HG03025 (cell line): ENCODE measurements at regions not wholly inside any gene's neighbourhood (a gene's known extent, or its start where the extent isn't known, plus 50 kb on each side); places are given as distances from the start of the nearest gene placed in this dataset.

Source experiments
- ATAC-seq: cut with Tn5 transposase; IDR thresholded peaks from one replicate; pipeline ENCODE4 v1.9.1; 2021; ENCODE audit warnings: mild to moderate bottlenecking, moderate library complexity; ENCODE audit not compliant: unreplicated experiment, low FRiP score

GRCh38 chr1:34686531-34686930, 68.3 kb upstream of the GJB5 start:
- ATAC-seq = no peak

DNA sequence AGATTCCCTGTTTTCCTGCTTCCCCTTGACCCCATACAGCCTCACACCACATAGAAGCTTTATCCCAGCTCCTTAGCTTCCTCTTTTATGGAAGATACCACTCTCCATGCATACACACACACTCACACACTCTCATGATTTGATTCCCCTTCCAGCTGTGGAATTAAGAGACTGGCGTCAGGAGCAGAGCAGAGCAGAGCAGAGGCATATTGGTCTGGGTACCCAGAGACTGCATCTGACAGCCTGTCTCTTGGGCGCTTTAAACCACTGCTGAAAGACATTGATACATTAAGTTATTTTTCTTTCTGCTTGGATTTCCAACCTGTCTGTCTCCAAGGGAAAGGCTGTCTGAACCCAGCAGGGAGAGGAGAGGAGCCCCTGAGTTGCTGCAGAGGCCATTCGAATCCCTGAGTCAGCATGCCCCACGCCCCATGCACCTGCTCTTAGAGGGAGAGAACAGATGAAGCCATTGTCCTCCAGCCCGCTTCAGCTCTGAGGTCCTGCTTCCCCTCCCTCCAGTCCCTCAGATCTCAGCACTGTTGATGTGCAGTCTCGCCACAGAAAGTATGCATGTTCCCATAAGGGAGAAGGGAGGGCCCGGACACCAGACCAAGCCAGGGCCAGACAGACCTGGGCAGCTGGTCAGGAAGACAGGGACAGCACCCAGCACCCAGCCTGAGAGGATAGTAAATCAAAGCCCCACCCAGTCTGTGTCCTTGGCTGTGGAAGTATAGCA, 66.7 kb upstream of the GJB5 start:
- no peak for ATAC-seq

- no peak for ATAC-seq
These were observed 64.6 kb upstream of the GJB5 start for GRCh38 chr1:34690269-34690668.

DNA sequence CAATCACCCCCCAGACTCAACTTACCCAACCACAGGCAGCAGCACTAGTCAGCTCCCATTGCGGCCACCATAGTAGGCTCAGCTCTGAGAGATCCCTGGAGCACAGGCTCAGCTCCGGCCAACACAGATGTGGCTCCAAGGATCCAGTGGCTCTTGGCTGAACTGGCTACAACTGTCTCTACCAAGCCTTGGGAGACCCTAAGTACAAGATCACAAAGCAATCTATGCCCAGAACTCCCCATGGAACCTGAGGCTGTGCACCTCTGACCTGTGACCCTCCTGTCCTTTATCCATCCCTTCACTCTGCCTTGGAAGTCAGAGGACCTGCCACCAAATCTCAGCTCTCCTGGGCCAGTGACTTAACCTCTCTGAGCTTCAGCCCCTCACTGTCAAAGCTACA, 61.8 kb upstream of the GJB5 start:
- no peak for ATAC-seq

- ATAC-seq = no peak
These were observed 60.5 kb upstream of the GJB5 start for GRCh38 chr1:34694383-34694782.

- no peak for ATAC-seq
These were observed 59.3 kb upstream of the GJB5 start for GRCh38 chr1:34695580-34695979.

GRCh38 chr1:34696230-34696629, 58.6 kb upstream of the GJB5 start:
- ATAC-seq = no peak

DNA sequence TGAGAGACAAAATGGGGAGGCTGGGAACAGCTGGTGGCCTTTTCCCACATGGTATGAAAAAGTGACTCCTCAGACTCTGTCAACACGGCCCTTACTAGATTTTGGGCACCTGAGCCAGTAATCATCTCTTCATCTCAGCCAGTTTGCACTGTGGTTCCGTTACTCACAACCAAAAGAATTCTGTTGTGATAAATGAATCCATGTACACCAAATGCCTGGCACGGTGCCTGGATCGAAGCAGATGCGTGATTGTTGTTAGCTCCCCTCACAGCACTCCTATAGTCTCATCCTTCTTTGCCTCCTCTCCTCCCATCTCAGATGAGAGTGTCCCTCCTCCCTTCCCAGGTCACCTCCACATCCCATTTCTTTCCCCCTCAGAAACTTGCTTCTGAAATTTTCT, 57.9 kb upstream of the GJB5 start:
- ATAC-seq = no peak

DNA sequence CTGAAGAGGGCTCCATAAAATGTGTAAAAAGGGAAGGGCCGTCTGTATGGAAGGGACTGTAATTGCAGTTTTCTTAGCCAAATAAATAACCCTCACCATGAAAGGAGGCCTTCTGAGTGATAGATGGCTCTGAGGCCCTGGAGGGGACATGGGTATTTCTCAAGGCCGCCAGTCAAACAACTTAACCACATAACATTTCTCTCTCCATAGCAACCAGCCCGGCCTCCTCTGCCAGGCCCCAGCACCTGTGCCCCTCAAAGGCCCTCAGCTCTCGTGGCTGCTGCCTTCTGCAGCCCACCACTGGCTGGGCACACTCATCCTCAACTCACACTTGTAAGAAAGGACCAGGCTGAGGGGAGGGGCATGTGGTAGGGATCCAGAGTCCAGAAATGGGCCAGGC, 57.0 kb upstream of the GJB5 start:
- ATAC-seq = no peak

DNA sequence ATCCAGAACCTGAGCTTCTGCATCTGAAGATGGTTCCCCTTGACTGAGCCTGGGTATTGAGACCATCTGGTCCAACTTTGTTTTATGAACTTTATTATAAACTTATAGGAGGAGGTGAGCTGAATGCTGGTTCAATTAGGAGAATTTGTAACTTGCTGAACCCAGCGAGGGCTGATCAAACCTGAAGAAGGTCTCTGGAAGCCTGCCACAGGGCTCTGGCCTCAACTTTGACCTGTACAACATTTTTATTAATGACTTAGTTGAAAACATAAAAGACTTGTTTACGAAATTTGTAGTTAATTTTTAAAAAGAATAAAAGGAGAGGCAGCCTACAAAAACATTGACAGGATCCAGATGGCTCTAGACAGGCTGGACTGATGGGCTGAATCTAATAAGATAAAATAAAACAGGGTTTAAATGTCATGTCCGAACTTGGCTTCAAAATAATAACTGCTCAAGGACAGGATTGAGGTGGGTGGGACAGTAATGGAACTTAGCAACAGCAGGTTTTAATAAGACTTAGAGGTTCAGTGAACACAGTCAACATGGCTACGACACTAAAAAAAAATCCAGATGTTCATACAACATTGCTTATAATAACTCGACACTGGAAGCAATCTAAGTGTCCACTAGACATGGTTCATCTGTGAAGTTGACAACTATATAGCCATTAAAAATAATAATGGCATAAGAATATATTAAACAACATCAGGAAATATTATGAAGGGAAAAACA, 53.4 kb upstream of the GJB5 start:
- no peak for ATAC-seq
